HG03066 (cell line): ENCODE measurements at regions not wholly inside any gene's neighbourhood (a gene's known extent, or its start where the extent isn't known, plus 50 kb on each side); places are given as distances from the start of the nearest gene placed in this dataset.

Source experiments
- ATAC-seq: cut with Tn5 transposase; IDR thresholded peaks from one replicate; pipeline ENCODE4 v1.9.1; 2021; ENCODE audit warnings: low read depth; ENCODE audit not compliant: unreplicated experiment

- no peak for ATAC-seq
Observed at GRCh38 chr20:60124776-60125381, 166.7 kb downstream of the CDH26 start.

GRCh38 chr20:60125513-60125912 is 167.3 kb downstream of the CDH26 start:
- no peak for ATAC-seq

- ATAC-seq: no peak
Observed at GRCh38 chr20:60126975-60127374, 168.8 kb downstream of the CDH26 start.

- ATAC-seq: no peak
Observed at GRCh38 chr20:60131375-60131774, 173.2 kb downstream of the CDH26 start.

- ATAC-seq: no peak
Observed at GRCh38 chr20:60132162-60132826, 174.1 kb downstream of the CDH26 start.

DNA sequence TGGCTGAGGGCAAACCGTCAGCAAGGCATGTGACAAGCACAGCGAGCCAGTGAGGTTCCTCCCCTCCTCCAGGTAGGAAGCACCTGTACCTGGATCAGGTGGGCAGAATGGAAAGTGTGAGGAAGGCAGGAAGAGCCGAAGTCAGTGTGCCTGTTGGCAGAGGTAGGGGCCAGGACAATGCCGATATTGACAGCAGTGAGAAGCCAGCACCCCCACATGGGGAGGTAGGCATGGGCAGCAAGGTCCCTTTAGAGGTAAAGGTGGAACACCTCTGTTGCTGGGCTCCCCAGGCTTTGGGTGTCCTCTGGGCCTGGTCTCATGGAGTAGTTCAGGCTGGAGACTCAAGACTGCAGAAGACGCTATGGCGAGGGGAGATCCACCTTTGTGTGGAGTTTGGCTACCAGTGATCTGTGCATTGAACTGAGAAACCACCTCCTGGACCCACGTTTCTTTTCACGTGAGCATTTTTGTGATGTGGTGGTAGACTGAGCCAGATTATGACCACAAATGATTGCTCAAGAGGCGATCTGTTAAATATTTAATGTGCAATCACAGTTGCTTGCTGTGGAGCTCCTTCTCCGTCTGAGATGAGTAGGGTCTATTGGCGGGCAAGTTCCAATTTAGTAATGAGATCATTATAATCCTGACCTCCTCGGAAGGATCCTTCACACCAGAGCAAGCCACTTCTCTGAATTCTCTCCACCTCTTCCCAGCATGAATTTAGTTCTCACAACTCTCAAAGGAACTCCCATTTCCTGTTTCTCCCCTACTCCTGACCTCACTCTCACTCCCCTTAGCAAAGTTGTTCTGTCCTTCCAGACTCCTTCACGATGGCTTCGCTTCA is 174.8 kb downstream of the CDH26 start:
- ATAC-seq: no peak

DNA sequence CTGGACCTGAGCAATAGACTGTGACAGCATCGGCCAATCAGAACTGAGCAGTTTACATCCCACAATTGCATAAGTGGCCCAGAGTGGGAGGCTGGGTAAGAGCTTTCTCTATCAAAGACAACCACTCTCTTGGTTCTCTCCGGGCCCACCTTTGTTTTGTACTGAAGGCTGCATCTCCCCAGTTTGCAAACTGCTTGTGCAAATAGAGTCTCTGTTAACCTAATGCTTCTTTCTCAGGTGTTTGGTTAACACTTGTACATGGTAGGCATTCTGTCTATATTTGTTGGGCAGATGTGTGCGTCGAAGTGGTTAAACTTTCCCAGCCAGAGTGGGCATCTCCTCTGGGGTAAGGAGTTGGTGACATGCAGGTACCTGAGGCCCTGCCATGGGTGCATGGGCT is 177.1 kb downstream of the CDH26 start:
- no peak for ATAC-seq

GRCh38 chr20:60136645-60137401 is 178.6 kb downstream of the CDH26 start:
- ATAC-seq: no peak

- ATAC-seq: no peak
Observed at GRCh38 chr20:60137657-60138245, 179.5 kb downstream of the CDH26 start.

DNA sequence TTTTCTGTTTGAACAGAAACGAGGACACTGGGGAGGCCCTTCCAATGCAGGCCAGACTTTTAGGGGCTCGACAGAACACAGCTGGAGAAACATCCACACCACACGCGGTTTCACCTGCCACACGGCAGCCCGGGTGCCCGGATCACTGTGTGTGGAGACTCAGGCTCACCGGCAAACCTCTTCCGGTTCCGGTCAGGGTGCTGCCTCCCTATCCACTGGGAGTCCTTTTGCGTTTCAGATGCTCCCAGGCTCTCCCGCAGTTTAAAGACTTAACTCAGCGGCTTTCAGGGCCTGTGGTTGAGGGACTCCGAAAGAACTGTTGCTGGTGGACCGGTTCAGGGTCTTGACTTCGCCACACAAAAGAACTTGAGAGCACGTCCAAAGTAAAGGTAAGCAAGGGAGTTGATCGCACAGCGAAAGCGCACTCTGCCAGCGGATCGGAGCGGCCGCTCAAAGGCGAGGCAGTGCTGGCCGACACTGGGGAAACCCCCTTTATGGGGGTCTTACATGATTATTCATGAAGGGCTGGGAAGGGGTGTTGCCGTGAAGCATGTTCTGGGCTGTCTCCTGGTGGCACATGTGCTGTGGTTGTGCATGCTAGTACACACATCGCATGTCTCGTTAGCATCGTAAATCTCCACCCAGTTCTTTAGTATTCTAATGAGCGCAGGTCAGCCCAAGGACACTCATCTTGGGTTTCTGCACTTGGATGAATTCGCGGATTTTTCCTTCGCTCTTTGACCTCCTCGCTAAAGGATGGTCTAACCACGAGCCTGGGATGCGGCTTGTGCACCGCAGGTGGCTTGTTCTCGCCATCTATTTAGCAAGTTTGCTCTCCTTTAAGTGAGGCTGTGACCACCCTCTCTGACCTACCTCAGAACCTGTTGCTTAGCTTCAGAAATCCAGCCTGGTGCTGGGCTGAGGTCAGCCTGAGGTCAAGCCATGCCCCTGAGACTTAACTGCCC is 180.3 kb downstream of the CDH26 start:
- ATAC-seq: no peak

- no peak for ATAC-seq
Observed at GRCh38 chr20:60139663-60140446, 181.6 kb downstream of the CDH26 start.

GRCh38 chr20:60142587-60142986 is 184.4 kb downstream of the CDH26 start:
- no peak for ATAC-seq

DNA sequence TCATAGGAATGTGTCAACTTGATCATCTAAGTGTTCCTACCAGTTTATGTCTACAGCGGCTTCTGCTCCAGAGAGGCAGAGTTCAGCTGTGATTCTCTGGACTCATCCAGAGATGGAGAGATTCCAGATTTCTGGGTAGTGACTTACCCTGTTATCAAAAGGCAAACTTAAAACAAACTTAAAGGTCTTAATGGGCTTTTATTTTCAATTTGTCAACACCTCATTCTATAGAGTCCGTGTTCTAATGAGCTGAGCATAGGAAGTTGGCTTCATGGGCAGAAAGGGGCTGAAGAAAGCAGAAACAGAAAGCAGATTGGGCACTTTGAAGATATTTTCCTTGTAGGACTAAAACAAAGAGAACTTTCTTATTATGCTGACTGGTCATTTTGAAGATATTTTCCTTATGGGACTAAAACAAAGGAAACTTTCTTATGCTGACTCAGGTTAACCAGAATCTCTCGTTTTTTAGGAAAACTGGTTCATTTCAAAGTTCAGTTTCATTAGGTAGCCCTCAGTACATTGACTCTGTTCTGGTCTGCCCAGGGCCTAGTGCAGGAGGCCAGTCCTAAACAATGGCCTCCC is 185.1 kb downstream of the CDH26 start:
- no peak for ATAC-seq

GRCh38 chr20:60144404-60144803 is 186.2 kb downstream of the CDH26 start:
- ATAC-seq: no peak

GRCh38 chr20:60144974-60145527 is 186.8 kb downstream of the CDH26 start:
- ATAC-seq: no peak

DNA sequence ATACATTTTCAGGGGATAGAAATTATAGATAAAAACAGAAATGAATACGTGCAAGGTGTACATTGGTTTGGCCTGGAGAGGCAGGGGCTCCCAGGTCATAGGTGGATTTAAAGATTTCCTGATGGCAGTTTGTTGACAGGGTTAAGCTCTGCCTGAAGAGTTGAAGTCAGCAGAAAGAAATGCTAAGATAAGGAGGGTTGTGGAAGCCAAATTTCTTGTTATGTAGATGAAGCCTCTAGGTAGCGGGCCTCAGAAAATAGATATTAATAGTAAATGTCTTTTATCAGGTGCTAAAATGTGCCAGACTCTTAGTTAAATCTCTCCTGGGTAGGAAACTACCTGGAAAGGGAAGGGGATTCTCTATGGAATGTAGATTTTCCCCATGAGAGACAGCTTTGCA is 188.8 kb downstream of the CDH26 start:
- ATAC-seq: no peak

- no peak for ATAC-seq
Observed at GRCh38 chr20:60148885-60149284, 190.7 kb downstream of the CDH26 start.

DNA sequence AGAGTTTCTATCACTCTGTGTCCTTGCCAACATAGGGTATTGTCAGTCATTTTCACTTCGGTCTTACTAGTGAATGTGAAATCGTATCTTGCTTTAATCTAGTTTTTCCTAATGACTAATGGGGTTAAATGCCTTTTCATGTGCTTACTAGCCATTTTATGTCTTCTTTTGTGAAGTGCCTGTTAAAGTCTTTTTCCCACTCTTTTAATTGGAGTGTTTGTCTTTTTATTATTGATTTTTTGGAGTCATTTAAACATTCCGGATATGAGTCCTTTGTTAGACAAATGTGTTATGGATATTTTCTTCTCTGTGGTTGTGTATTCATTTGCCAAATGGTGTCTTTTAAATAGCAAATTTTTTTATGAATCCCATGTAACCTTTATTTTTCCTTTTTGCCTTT is 194.6 kb downstream of the CDH26 start:
- no peak for ATAC-seq
